ENCODE measurements at regions not wholly inside any gene's neighbourhood (a gene's known extent, or its start where the extent isn't known, plus 50 kb on each side); places are given as distances from the start of the nearest gene placed in this dataset.

GRCh38 chr3:141669434-141669833, 68.7 kb upstream of the RNF7 start:
- H3K4me1 ChIP-seq = no peaks in the 10 kb centered on the region
- no peaks in the 10 kb centered on the region for H3K36me3 ChIP-seq (ENCODE audit: low read depth, missing control alignments)
- no peak overlapping the region for H3K27ac ChIP-seq
- intact Hi-C loops (cut with DNase I; ENCODE audit: low total_unique reads) = no loop called here
- no peak for DNase-seq
- no peak overlapping the region for H3K4me3 ChIP-seq
- H3K9me3 ChIP-seq = no peaks in the 10 kb centered on the region
- H3K27me3 ChIP-seq = no peaks in the 10 kb centered on the region
- TF ChIP-seq CTCF (IDR thresholded peaks at IDR 0.05) = no peak
- no peak for TF ChIP-seq POLR2A (IDR thresholded peaks at IDR 0.05)

- Histone ChIP-seq H3K27me3 (no peaks in the 10 kb centered on the region), H3K27ac (no peak overlapping the region), H3K4me1 (no peaks in the 10 kb centered on the region), H3K36me3 (ENCODE audit: low read depth, missing control alignments) (no peaks in the 10 kb centered on the region), H3K9me3 (no peaks in the 10 kb centered on the region), H3K4me3 (no peak overlapping the region)
- intact Hi-C loops (cut with DNase I; ENCODE audit: low total_unique reads) = no loop called here
- no peak for TF ChIP-seq CTCF (IDR thresholded peaks at IDR 0.05)
- no peak for TF ChIP-seq POLR2A (IDR thresholded peaks at IDR 0.05)
- no peak for DNase-seq
These were observed 60.4 kb upstream of the RNF7 start for GRCh38 chr3:141677701-141678100.

GRCh38 chr3:141680620-141681389, 57.3 kb upstream of the RNF7 start:
- no peaks in the 10 kb centered on the region for H3K9me3 ChIP-seq
- intact Hi-C loops (cut with DNase I; ENCODE audit: low total_unique reads) = no loop called here
- no peaks in the 10 kb centered on the region for H3K4me1 ChIP-seq
- no peak overlapping the region for H3K4me3 ChIP-seq
- 64 to 66% methylated on average over 2 of the region's 2 CpGs for WGBS, 2 donors
- H3K27me3 ChIP-seq = no peaks in the 10 kb centered on the region
- H3K36me3 ChIP-seq (ENCODE audit: low read depth, missing control alignments) = no peaks in the 10 kb centered on the region
- H3K27ac ChIP-seq = no peak overlapping the region
- TF ChIP-seq POLR2A (IDR thresholded peaks at IDR 0.05) = no peak
- TF ChIP-seq CTCF (IDR thresholded peaks at IDR 0.05) = no peak
- DNase-seq = no peak

- Histone ChIP-seq H3K36me3 (ENCODE audit: low read depth, missing control alignments) (no peaks in the 10 kb centered on the region), H3K4me1 (peaks cover 3% of the 10 kb centered on the region), H3K4me3 (no peak overlapping the region), H3K27ac (no peak overlapping the region), H3K9me3 (no peaks in the 10 kb centered on the region), H3K27me3 (no peaks in the 10 kb centered on the region)
- DNase-seq = no peak
- TF ChIP-seq CTCF (IDR thresholded peaks at IDR 0.05) (no peak), POLR2A (IDR thresholded peaks at IDR 0.05) (no peak)
- intact Hi-C loops (cut with DNase I; ENCODE audit: low total_unique reads) = no loop called here
- 61% methylated on average over 4 of the region's 4 CpGs for WGBS, 2 donors
These were observed 56.7 kb upstream of the RNF7 start for GRCh38 chr3:141681390-141681780.

- TF ChIP-seq CTCF (IDR thresholded peaks at IDR 0.05) (no peak), POLR2A (IDR thresholded peaks at IDR 0.05) (no peak)
- Histone ChIP-seq H3K36me3 (ENCODE audit: low read depth, missing control alignments) (no peaks in the 10 kb centered on the region), H3K4me3 (no peak overlapping the region), H3K27ac (no peak overlapping the region), H3K27me3 (no peaks in the 10 kb centered on the region), H3K9me3 (no peaks in the 10 kb centered on the region), H3K4me1 (peaks cover 5% of the 10 kb centered on the region)
- DNase-seq = no peak
- WGBS, 2 donors = 76 to 86% methylated on average over 3 of the region's 3 CpGs
- intact Hi-C loops (cut with DNase I; ENCODE audit: low total_unique reads) = no loop called here
These were observed 56.1 kb upstream of the RNF7 start for GRCh38 chr3:141682007-141682406.

Data from testis (tissue), 2 donors.